GM18498 (cell line): ENCODE measurements at regions not wholly inside any gene's neighbourhood (a gene's known extent, or its start where the extent isn't known, plus 50 kb on each side); places are given as distances from the start of the nearest gene placed in this dataset.

Experiments
- ATAC-seq: cut with Tn5 transposase; IDR thresholded peaks from one replicate; pipeline ENCODE4 v1.9.1; 2021; ENCODE audit warnings: mild to moderate bottlenecking, moderate library complexity; ENCODE audit not compliant: unreplicated experiment

DNA sequence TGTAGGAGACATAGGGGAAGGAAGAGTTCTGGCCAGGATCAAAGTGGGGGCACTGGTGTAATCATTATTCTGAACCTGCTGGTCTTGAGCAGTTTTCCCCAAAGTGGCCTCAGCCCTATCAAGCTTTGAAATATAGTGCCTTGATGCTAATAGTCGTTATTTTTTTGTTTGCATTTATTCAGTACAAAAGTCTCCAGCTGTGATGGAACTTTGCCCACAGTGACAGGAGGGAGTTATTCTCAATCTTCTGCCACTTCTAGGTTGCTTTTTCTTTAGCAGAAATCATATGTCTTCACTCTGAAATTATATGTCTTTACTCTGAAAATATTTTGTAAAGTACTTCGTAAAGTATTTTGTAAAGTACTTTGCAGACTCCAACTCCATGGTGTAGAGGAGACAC, 93.1 kb downstream of the FAT3 start:
- ATAC-seq, result no peak

DNA sequence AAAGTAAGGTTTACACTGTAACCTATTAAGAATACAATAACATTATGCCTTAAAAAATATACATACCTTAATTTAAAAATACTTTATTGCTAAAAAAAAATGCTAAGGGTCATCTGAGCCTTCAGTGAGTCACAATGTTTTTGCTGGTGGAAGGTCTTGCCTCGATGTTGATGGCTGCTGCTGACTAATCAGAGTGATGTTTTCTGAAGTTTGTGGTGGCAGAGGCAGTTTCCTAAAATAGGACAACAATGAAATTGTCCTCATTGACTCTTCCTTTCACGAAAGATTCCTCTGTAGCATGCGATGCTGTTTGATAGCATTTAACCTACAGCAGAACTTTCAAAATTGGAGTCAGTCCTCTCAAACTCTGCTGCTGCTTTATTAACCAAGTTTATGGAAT, 97.6 kb downstream of the FAT3 start:
- no peak for ATAC-seq

DNA sequence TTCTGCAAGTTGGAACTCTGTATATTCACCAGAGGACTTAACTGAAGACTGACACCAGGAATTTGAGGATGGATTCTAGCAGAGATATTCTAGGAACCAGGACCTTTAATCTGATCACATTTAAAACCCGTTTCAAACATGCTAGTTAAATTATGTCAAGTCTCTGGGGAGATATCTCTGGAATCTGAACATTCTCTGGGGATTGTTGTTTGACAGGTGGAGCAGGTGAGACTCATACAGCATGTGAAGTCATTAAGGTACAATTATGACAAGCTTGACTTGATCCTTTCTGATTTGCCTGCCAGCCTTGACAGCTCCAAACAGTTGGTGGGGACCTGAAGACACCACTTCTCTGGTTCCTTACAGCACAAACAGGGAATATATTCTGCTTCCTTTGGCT, 100.3 kb downstream of the FAT3 start:
- no peak for ATAC-seq

DNA sequence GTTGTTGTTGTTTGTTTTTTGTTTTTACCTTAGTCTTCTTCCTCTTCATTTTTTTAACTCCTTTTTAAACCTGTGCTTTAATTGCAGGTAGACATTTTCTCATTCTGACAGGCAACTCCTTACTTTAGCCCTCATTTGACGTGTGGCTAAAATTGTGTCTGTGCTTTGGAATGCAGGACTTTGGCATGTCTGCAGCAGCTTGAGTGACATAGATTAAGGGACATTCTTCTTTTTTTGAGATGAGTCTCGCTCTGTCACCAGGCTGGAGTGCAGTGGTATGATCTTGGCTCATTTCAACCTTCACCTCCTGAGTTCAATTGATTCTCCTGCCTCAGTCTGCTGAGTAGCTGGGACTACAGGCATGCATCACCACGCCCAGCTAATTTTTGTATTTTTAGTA, 100.8 kb downstream of the FAT3 start:
- no peak for ATAC-seq

DNA sequence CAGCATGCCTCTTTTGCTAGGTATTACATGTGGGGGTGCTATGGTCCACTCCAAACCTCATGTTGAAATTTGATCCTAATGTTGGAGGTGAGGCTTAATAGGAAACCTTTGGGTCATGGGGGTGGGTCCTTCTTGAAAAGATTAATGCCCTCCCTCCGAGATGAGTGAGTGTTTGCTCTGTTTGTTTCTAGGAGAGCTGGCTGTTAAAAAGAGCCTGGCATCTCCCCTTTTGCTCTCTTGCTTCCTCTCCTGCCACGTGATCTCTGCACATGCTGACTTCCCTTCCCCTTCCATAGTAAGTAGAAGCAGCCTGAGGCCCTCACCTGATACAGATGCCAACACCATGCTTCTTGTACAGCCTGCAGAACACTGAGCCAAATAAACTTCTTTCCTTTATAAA, 104.5 kb downstream of the FAT3 start:
- no peak for ATAC-seq

DNA sequence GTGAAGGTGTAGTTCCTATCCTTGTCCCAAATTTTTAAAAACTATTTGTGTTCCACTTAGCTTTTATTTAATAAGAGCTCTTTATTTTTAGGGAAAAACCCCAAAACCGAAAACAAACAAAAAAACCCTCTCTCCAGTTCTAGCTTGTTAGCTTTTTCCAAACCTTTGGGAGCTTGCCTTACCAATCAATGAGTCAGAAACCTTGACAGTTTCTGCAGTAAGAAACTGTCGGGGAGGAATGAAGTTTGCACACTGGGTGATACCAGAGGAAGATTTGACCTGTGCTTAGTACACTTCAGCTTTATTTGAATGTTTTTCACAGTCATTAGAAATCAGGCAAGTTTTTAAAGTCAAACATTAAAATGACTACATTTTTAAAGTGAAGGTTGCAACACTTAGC, 105.0 kb downstream of the FAT3 start:
- ATAC-seq, result no peak

DNA sequence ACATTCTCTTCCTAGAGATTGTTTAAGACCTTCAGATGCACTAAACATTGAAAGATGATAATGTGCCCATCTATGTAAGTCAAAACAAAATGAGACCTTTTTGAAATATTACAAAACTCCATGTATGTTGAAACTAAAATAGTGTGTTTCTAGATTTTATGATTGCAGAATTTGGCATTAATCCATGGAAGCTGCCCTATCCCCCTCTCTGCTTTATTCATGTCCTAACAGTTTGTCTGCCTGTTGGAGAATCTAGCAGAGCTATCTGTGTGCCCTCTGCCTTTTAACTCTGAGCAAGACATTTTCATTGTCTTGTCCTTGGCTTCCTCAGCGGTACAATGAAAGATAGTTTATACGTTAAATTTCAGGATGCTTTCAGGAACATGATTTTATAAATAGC, 105.5 kb downstream of the FAT3 start:
- no peak for ATAC-seq

DNA sequence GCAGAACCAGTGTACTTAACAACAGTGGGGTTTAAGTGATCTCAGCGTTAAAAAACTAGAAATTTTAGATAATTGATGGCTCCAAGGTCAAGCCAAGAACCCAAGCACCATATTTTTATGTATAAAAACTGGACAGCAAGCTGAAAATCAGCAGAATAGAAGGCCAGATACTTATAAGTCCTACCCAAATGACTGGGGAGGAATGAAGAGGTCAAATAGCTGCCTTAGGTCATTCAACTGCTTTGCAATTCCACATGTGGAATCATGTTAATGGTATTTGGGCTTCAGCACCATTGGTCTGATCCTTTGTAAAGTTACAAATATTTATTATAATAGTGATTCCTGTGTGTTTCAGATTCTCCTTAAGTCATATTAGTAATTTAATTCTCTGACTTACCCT, 108.4 kb downstream of the FAT3 start:
- no peak for ATAC-seq

DNA sequence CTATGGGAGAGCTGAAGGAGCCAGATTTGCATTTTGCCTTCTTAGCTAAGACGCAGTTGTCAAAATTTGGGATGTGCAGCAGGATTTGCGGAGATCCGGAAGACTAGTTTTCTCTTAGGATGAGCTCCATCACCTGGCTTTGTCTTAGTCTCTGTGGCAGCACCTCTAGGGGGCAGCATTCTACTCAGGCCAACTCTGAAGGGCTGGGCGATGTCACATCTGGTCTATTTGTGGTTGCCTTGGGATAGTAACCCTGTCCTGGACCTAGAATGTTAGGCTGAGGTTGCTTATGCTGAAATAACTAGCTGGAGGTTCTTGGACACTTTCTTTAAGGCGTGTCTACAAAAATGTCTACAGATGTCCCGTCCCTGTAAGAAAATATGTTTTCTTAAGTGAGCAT, 116.2 kb downstream of the FAT3 start:
- no peak for ATAC-seq

DNA sequence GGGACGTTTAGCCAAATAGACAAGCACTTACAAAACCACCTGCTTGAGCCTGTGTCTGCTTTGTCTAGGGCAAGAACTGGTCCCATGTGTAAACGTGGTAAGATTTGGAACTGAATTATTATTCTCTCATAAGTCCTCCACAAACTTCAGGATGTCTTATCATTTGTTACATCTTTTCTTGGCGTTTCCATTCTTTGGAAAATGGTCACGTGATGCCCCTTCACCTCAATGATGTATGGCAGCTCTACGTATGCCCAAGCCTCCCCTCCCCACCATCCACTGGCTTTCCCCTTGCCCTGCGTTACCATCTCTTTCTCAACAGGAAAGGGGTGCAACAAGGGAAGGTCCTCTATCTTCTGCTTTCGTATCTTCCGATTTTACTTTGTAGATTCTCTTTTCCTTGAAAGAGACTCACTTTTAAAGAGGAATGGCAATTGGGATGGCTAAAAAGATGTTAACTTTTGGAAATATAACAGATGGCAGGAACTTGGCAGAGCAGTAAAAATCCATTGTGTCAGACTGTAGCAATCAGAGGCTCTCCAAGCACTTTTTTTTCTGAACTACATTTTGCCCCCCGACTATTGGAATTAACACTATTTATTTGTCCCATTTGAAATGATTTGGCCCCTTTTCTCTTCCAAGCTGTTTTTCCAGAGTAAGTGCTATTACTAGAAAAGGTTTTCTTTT, 117.6 kb downstream of the FAT3 start:
- no peak for ATAC-seq

DNA sequence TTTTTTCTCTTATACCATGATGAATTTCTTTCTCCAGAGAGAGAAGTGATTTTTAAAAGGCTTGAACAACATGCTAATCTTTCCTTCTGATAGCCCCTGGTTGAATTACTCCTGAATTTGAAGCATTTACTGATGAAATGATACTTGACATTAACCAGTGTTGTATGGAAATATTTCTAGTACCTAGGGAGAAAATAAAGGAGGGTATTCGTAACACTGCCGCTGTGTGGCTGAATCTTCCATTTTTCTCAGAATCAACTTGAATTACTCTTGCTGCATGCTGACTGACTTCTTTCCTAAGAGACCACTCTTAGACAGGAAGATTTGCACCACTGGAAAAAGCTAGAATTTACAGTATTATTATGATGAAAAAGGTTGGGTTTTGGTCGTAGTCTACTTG, 118.3 kb downstream of the FAT3 start:
- ATAC-seq, result no peak

DNA sequence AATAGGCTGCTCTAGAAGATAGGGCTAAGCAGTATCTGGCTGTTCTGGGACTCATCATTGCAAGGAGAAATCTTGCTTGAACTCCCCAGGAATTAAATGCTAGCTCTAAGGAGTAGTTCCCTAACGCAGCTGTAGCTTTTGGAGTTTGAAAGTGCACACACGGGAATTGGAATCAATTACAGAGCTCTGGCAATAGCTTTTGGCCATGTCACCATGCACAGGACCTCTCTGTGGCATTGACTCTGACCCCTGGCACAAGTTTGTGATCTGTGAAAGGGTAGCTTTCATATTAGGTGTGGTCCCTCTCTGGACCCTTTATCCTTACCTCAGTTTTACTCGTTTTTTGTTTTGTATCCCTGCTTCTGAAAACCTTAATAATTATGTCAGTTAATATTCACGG, 121.6 kb downstream of the FAT3 start:
- no peak for ATAC-seq

DNA sequence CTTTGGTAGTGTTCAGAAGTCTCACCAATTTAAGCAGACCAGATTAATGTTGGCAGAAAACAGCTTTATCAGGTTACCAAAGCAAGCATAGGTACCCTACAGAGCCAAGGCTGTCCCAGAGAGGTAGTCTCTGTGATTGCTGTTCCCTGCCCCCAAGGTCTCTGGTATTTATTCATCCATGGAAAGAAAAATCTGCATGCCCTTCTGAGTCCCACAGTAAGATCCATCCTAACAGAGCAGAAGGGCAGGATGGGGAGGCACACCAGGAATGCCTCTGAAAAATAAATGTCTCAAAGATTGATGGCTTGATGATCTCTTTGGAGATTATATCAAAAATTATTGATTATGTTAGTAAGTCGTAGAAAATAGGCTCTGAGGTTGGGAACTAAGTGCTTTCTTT, 122.8 kb downstream of the FAT3 start:
- no peak for ATAC-seq

DNA sequence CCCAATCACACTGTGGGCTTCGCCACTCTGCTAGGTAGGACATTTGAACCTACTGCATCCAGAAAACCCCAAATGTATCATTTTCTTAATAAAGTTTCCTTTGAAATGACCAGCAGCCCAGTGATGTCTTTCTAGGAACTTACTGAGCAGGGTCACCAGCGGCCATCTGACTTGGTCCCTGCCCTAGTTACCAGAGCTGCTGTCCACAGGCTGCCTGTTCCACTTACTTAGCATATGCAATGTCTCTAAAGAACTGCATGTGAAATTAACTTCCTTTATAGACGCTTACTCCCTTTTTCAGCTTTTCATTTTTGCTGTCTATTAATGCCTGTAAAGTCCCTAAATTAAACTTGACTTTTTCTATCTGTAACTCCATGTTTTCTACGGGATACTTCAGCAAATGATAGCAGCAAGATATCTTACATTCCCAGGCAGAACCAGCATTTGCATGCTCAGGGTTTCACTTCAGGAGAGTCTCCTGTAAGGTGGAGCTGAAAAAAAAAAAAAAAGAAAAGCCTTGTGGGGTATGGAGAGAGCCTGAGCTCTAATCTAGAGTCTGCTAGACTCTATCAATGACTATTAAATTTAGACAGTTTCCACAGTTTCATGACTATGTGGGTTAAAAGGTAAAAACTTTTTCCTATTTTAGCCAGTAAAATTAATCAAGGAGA, 125.0 kb downstream of the FAT3 start:
- no peak for ATAC-seq

DNA sequence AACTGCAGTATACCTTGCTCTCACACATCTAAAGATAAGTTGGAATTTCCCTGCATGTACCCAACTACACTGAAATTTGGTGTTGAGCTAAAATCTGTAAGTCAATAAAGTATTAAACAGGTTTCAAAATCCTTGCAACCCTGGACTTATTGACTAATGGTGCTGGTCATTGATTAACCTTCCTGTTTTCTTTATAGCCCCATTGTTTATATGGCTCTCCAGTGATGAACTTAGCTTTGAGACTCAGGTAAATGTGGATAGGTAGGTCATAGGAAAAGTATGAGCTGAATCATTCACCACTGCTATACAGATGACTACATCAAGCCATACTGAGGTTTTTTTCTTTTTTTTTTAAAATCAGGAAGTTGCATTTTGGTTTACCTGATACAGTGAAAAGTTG, 132.7 kb downstream of the FAT3 start:
- ATAC-seq, result no peak

DNA sequence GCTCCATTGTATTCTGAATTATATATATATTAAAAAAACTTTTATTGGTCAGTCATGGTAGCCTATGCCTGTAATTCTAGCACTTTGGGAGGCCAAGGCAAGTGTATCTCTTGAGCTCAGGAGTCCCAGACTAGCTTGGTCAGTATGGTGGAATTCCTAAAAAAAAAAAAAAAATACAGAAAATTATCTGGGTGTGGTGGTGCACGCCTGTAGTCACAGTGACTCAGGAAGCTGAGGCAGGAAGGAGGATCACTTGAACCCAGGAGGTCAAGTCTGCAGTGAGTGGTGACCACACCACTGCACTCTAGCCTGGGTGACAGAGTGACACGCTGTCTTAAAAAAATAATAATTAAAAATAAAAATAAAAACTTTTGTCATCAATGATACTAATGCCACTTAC, 133.2 kb downstream of the FAT3 start:
- no peak for ATAC-seq

DNA sequence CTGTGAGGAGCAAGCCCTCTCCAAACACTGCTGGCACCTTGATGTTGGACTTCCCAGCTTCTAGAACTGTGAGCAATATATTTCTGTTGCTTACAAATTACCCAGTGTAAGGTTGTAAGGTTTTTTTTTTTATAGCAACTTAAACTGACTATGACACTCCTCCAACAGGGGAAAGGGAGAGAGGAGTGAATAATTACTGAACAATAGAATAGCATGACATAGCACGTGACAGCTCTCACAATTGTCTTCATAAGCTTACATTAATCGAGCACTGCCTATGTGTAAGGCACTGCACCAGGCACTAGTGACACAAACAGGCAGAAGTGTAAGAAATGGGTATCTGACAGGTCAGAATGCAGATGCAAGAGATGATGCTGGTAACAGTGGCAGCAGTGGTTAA, 136.9 kb downstream of the FAT3 start:
- no peak for ATAC-seq

DNA sequence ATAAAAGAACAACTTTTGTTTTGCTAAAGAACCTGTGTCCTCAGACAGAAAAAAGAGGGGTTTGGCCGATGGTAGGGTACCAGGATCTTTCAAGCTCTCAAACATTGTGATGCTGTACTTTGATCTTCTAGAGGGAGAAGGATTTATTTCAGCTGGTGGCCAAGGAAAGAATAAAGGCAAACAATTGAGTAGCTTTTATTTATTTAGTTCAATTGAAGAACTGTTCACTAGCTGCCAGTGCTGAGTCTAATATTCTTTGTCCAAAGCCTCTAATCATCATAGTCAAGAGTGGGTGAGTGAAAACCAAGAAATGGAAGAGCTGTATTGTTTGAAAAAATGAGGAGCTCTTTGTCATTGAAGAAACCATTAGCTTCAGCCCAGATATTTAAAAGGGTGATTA, 138.4 kb downstream of the FAT3 start:
- no peak for ATAC-seq

DNA sequence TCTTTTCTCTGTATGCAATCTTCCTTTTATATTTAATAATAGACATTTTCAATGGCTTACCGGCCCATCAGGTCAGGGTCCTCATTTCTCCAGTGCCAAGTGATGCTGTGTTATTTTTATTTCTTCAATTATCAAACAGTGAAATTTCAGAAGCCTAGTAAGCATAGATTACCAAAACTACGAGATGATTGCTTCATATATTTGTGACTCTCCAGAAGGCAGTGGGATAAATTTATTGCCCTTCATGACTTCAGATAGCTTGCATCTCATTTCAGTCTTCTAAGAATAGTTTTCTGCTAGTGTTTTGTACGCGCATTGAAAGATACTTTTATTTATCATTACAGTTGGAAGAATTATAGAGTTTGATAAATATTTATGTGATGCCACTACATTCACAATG, 139.6 kb downstream of the FAT3 start:
- ATAC-seq, result no peak

DNA sequence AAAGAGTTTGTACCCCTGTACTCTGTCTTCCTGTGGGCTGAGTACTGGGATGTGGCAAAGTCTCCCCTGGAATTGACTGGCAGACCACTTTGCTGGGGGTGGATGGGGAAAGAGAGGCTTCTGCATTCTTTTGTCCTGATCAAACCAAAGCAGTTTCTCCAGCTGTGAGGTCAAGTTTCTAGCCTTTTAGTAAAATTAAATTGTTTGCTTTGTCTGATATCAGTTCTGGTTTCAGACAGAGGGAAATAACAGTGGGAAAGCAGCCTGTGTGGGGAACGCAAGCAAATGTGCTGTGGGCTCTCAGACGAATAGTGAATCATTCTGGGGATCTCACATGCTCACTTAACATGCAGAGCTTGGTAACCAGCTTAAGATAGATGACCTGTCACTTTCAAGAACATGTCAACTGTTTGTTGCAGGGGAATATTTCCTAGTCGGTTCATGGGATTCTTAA, 151.6 kb downstream of the FAT3 start:
- ATAC-seq, result no peak

DNA sequence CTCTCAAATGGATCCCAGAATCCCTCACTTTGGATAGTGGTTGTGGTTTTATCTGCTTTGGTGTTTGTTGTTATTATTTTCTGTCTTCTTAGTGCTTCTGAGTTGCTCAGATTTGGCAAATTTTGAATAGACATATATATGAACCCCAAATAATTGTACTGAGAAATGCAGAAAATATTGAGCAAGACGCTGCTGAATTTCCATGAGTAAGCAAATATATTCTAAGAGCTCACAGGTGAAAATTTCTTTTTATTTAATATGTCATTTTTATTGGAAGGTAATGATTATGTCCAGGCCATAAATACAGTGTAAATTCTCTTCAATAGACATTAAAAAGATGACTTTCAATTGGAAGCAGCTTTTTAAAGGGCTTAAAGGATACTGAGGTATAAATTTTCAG, 152.1 kb downstream of the FAT3 start:
- ATAC-seq, result no peak

DNA sequence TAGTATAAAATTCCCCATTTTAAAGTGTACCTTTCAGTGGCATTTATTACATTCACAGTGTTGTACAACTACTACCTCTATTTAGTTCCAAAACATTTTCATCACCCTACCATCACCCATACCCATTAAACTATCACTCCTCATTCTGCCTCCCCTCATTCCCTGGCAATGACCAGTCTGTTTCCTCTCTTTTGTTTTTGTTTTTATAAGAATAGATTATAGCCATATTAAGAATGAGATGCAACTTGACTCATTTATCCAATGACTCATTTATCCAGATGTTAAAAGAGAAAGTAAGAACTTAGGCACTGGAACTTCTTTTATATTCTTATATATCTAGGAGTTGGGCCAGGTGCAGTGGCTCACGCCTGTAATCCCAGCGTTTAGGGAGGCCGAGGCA, 156.3 kb downstream of the FAT3 start:
- ATAC-seq, result no peak

DNA sequence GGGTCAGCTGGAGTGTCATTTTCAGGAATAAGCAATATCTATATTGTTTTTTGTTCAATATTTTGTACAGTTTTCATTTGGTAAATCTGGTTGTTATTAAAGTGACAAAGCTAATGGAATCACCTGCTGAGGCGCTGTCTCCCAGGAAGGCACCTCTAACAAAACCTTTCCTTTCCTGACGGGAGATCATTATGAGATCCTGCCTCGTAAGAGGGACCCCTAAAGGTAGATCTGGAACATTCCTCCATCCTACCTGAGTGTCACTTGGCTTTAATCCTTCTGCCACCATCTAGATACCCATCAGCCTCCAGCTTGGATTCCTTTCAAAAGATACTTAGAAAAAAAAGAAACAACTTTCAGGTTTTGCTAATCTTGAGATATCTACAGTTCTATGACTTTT, 157.7 kb downstream of the FAT3 start:
- ATAC-seq, result no peak
